ENCODE measurements at regions not wholly inside any gene's neighbourhood (a gene's known extent, or its start where the extent isn't known, plus 50 kb on each side); places are given as distances from the start of the nearest gene placed in this dataset.

- H3K4me1 ChIP-seq (ENCODE audit: control insufficient read depth in 1 of 2, insufficient read depth in 1 of 2, low read depth in 1 of 2, low read length in 1 of 2): no peaks in the 10 kb centered on the region
- TF ChIP-seq, protein P1, sequence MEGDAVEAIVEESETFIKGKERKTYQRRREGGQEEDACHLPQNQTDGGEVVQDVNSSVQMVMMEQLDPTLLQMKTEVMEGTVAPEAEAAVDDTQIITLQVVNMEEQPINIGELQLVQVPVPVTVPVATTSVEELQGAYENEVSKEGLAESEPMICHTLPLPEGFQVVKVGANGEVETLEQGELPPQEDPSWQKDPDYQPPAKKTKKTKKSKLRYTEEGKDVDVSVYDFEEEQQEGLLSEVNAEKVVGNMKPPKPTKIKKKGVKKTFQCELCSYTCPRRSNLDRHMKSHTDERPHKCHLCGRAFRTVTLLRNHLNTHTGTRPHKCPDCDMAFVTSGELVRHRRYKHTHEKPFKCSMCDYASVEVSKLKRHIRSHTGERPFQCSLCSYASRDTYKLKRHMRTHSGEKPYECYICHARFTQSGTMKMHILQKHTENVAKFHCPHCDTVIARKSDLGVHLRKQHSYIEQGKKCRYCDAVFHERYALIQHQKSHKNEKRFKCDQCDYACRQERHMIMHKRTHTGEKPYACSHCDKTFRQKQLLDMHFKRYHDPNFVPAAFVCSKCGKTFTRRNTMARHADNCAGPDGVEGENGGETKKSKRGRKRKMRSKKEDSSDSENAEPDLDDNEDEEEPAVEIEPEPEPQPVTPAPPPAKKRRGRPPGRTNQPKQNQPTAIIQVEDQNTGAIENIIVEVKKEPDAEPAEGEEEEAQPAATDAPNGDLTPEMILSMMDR (IDR thresholded peaks at IDR 0.05): no peak
- no peak overlapping the region for H3K27ac ChIP-seq
- no peak overlapping the region for H3K4me3 ChIP-seq (ENCODE audit: low read depth in 1 of 2, low read length in 1 of 2)
- peaks cover 67% of the 10 kb centered on the region for H3K27me3 ChIP-seq
- H3K36me3 ChIP-seq: no peaks in the 10 kb centered on the region
- H3K9me3 ChIP-seq: no peaks in the 10 kb centered on the region
Observed at GRCh38 chr11:45722144-45722543, 56.7 kb upstream of the CHST1 start.

DNA sequence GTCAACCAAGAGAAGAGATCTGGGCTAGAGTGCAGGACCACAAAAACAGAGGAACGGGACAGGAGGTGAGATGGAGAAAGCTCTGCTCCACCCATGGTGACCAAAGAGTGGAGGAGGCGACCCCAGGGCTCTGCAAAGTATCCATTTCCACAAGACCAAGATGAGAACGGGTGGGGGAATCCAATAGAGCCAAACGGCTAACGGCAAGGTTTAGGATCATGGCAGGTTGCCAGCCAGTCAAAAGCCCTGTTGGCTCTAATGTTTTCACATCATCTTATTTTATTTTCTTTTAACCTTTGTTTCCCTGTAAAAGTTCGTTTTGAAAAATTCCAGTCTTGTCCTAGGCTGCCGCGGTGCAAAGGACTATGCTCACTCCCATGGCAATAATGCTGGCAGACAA, 52.1 kb upstream of the CHST1 start:
- no peak overlapping the region for H3K27ac ChIP-seq
- H3K4me3 ChIP-seq (ENCODE audit: low read depth in 1 of 2, low read length in 1 of 2): no peak overlapping the region
- no peaks in the 10 kb centered on the region for H3K4me1 ChIP-seq (ENCODE audit: control insufficient read depth in 1 of 2, insufficient read depth in 1 of 2, low read depth in 1 of 2, low read length in 1 of 2)
- TF ChIP-seq, protein P1 (IDR thresholded peaks at IDR 0.05): no peak
- no peaks in the 10 kb centered on the region for H3K36me3 ChIP-seq
- no peaks in the 10 kb centered on the region for H3K9me3 ChIP-seq
- peaks cover 66% of the 10 kb centered on the region for H3K27me3 ChIP-seq

DNA sequence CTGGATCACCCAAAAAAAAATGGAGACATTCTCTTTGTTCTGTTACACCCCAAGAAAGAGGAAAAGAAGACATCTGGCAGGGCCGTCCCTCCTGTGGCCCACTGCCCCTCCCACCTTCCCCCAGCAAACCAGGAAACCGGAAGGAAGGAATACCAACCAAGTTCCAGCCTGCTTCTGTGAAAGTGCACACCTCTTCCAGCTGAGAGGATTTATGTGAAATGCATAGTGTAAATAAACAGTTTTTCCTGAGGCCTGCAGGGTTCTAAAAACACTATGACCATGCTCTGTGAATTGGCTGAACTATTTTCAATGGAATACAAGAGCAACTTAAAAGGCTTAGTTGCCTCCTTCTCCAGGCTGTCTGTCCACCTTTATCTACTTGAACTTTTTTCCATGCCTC, 50.0 kb upstream of the CHST1 start:
- no peak overlapping the region for H3K27ac ChIP-seq
- H3K4me3 ChIP-seq (ENCODE audit: low read depth in 1 of 2, low read length in 1 of 2): no peak overlapping the region
- no peaks in the 10 kb centered on the region for H3K36me3 ChIP-seq
- peaks cover 81% of the 10 kb centered on the region for H3K27me3 ChIP-seq
- H3K9me3 ChIP-seq: no peaks in the 10 kb centered on the region
- TF ChIP-seq, protein P1 (IDR thresholded peaks at IDR 0.05): no peak
- H3K4me1 ChIP-seq (ENCODE audit: control insufficient read depth in 1 of 2, insufficient read depth in 1 of 2, low read depth in 1 of 2, low read length in 1 of 2): no peaks in the 10 kb centered on the region

All from neutrophil (primary cell).